ENCODE measurements at regions not wholly inside any gene's neighbourhood (a gene's known extent, or its start where the extent isn't known, plus 50 kb on each side); places are given as distances from the start of the nearest gene placed in this dataset.

GRCh38 chr2:62447411-62447810 lies 58.6 kb downstream of the TMEM17 start:
- intact Hi-C loops (cut with DNase I; ENCODE audit: low total_unique reads) = no loop called here
- DNase-seq = no peak
- TF ChIP-seq POLR2A (IDR thresholded peaks at IDR 0.05) = no peak
- TF ChIP-seq, protein P1, sequence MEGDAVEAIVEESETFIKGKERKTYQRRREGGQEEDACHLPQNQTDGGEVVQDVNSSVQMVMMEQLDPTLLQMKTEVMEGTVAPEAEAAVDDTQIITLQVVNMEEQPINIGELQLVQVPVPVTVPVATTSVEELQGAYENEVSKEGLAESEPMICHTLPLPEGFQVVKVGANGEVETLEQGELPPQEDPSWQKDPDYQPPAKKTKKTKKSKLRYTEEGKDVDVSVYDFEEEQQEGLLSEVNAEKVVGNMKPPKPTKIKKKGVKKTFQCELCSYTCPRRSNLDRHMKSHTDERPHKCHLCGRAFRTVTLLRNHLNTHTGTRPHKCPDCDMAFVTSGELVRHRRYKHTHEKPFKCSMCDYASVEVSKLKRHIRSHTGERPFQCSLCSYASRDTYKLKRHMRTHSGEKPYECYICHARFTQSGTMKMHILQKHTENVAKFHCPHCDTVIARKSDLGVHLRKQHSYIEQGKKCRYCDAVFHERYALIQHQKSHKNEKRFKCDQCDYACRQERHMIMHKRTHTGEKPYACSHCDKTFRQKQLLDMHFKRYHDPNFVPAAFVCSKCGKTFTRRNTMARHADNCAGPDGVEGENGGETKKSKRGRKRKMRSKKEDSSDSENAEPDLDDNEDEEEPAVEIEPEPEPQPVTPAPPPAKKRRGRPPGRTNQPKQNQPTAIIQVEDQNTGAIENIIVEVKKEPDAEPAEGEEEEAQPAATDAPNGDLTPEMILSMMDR (IDR thresholded peaks at IDR 0.05) = no peak
- no peak overlapping the region for H3K27ac ChIP-seq
- H3K27me3 ChIP-seq = no peaks in the 10 kb centered on the region
- no peaks in the 10 kb centered on the region for H3K9me3 ChIP-seq
- H3K4me1 ChIP-seq = no peaks in the 10 kb centered on the region
- H3K36me3 ChIP-seq = no peaks in the 10 kb centered on the region
- no peak overlapping the region for H3K4me3 ChIP-seq

- H3K4me3 ChIP-seq = no peak overlapping the region
- H3K9me3 ChIP-seq = no peaks in the 10 kb centered on the region
- H3K4me1 ChIP-seq = no peaks in the 10 kb centered on the region
- DNase-seq = no peak
- no peak overlapping the region for H3K27ac ChIP-seq
- intact Hi-C loops (cut with DNase I; ENCODE audit: low total_unique reads) = no loop called here
- H3K36me3 ChIP-seq = no peaks in the 10 kb centered on the region
- TF ChIP-seq, protein P1 (IDR thresholded peaks at IDR 0.05) = no peak
- TF ChIP-seq POLR2A (IDR thresholded peaks at IDR 0.05) = no peak
- H3K27me3 ChIP-seq = no peaks in the 10 kb centered on the region
Measured at GRCh38 chr2:62446491-62446890, 59.5 kb downstream of the TMEM17 start.

GRCh38 chr2:62443886-62444285 lies 62.1 kb downstream of the TMEM17 start:
- no peaks in the 10 kb centered on the region for H3K36me3 ChIP-seq
- H3K27me3 ChIP-seq = no peaks in the 10 kb centered on the region
- no peak overlapping the region for H3K4me3 ChIP-seq
- no peak for DNase-seq
- TF ChIP-seq, protein P1 (IDR thresholded peaks at IDR 0.05) = no peak
- no peak for TF ChIP-seq POLR2A (IDR thresholded peaks at IDR 0.05)
- no peak overlapping the region for H3K27ac ChIP-seq
- no peaks in the 10 kb centered on the region for H3K4me1 ChIP-seq
- intact Hi-C loops (cut with DNase I; ENCODE audit: low total_unique reads) = no loop called here
- H3K9me3 ChIP-seq = no peaks in the 10 kb centered on the region

DNA sequence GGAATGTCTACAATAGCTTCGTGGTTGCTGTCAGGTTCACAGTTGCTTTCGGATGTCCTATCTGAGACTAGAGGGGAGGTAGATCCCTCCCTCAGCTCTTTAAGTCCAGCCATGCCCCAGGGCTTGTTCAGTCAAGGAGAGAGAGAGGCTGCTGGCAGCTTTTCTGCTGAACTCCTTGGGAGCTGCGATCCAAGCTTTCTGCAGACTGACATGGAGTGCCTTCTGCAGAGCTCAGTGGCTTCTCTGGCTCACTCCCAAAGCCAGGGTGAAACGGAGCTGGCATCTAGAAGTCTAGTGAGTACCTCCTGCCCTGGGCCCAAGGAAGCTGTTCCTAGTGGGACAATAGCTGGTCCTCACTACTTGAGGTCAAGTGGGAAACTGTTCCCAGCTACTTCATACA lies 62.5 kb downstream of the TMEM17 start:
- no peak overlapping the region for H3K4me3 ChIP-seq
- DNase-seq = no peak
- intact Hi-C loops (cut with DNase I; ENCODE audit: low total_unique reads) = no loop called here
- no peaks in the 10 kb centered on the region for H3K36me3 ChIP-seq
- H3K27me3 ChIP-seq = no peaks in the 10 kb centered on the region
- no peaks in the 10 kb centered on the region for H3K4me1 ChIP-seq
- TF ChIP-seq, protein P1 (IDR thresholded peaks at IDR 0.05) = no peak
- no peak for TF ChIP-seq POLR2A (IDR thresholded peaks at IDR 0.05)
- H3K9me3 ChIP-seq = no peaks in the 10 kb centered on the region
- no peak overlapping the region for H3K27ac ChIP-seq

DNA sequence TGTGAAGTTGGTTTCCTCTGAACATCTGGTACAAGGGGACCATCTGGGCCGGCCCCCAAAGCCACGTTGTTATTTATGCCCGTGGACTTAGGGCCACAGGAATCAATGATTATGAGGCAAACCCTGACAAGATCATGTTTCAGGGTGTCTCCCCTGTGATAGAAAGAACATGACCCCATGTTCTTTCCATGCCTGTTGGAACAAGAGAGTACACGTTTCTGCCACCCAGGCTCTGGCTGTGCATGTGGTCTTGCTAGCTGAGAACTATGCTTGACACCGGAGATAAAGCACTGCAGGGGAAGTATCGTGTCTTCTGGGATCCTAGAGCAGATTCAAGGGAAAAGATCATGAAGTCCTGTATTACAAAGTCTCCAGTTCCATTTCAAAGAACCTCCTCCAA lies 64.2 kb downstream of the TMEM17 start:
- no peak overlapping the region for H3K4me3 ChIP-seq
- no peaks in the 10 kb centered on the region for H3K27me3 ChIP-seq
- no peak for DNase-seq
- H3K9me3 ChIP-seq = no peaks in the 10 kb centered on the region
- no peaks in the 10 kb centered on the region for H3K36me3 ChIP-seq
- no peaks in the 10 kb centered on the region for H3K4me1 ChIP-seq
- intact Hi-C loops (cut with DNase I; ENCODE audit: low total_unique reads) = no loop called here
- TF ChIP-seq, protein P1 (IDR thresholded peaks at IDR 0.05) = no peak
- no peak for TF ChIP-seq POLR2A (IDR thresholded peaks at IDR 0.05)
- H3K27ac ChIP-seq = no peak overlapping the region

Measured in uterus (tissue), 3 donors.